ENCODE measurements at regions not wholly inside any gene's neighbourhood (a gene's known extent, or its start where the extent isn't known, plus 50 kb on each side); places are given as distances from the start of the nearest gene placed in this dataset.

DNA sequence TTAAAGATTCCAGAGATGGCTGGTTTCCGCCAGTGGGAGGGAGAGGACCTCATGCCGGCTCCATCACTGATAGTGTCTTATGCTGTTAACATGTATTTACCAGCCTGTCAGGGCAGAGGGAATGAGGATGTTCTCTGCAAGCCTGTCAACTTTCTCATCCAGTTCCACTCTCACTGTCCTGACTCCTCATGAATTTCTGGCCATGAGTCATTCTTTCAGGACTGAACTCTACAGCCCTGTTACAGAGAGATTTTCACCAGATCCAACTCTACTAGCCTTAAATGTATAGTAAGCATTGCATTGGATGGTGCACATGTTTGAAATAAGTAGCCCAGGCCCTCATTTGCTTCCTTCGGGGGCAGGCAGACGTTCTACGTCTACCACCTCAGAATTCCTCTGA lies 387.7 kb downstream of the TMEM135 start:
- TF ChIP-seq, protein P1, sequence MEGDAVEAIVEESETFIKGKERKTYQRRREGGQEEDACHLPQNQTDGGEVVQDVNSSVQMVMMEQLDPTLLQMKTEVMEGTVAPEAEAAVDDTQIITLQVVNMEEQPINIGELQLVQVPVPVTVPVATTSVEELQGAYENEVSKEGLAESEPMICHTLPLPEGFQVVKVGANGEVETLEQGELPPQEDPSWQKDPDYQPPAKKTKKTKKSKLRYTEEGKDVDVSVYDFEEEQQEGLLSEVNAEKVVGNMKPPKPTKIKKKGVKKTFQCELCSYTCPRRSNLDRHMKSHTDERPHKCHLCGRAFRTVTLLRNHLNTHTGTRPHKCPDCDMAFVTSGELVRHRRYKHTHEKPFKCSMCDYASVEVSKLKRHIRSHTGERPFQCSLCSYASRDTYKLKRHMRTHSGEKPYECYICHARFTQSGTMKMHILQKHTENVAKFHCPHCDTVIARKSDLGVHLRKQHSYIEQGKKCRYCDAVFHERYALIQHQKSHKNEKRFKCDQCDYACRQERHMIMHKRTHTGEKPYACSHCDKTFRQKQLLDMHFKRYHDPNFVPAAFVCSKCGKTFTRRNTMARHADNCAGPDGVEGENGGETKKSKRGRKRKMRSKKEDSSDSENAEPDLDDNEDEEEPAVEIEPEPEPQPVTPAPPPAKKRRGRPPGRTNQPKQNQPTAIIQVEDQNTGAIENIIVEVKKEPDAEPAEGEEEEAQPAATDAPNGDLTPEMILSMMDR (IDR thresholded peaks at IDR 0.05) = no peak
- TF ChIP-seq POLR2A (IDR thresholded peaks at IDR 0.05) = no peak
